ENCODE measurements at regions not wholly inside any gene's neighbourhood (a gene's known extent, or its start where the extent isn't known, plus 50 kb on each side); places are given as distances from the start of the nearest gene placed in this dataset.

DNA sequence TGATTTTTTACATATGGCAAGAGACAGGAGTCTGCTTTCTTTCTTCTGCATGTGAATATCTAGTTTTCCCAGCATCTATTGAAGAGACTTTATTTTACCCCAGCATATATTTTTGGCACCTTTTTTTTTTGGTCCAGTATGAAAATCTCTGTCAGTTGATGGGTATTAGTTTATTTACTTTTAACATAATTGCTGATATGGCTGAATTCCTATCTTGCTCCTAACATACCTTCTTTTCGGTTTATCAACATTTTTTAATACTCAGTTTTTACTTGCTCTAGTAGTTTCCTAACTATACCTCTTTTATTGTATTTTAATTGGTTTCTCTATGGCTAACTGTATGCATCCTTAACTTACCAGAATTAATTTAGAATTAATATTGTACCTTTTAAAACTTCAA, 77.5 kb upstream of the PDE7B start:
- TF ChIP-seq, protein P1, sequence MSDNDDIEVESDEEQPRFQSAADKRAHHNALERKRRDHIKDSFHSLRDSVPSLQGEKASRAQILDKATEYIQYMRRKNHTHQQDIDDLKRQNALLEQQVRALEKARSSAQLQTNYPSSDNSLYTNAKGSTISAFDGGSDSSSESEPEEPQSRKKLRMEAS (IDR thresholded peaks at IDR 0.05), result no peak
- TF ChIP-seq EP300 (IDR thresholded peaks at IDR 0.05; ENCODE audit: borderline replicate concordance in 1 of 2, low read depth in 2 of 2, low read length in 2 of 2) (no peak), SRF (IDR thresholded peaks at IDR 0.05; ENCODE audit: low read depth, low read length) (no peak), GTF2F1 (IDR thresholded peaks at IDR 0.05; ENCODE audit: borderline replicate concordance, low read depth, low read length) (no peak)
